HG03280 (cell line): ENCODE measurements at regions not wholly inside any gene's neighbourhood (a gene's known extent, or its start where the extent isn't known, plus 50 kb on each side); places are given as distances from the start of the nearest gene placed in this dataset.

Experiments
- ATAC-seq: cut with Tn5 transposase; IDR thresholded peaks from one replicate; pipeline ENCODE4 v1.9.1; 2021; ENCODE audit warnings: mild to moderate bottlenecking, moderate library complexity; ENCODE audit not compliant: unreplicated experiment

- no peak for ATAC-seq
Measured at GRCh38 chr18:46265196-46266156, 161.3 kb downstream of the HAUS1 start.

DNA sequence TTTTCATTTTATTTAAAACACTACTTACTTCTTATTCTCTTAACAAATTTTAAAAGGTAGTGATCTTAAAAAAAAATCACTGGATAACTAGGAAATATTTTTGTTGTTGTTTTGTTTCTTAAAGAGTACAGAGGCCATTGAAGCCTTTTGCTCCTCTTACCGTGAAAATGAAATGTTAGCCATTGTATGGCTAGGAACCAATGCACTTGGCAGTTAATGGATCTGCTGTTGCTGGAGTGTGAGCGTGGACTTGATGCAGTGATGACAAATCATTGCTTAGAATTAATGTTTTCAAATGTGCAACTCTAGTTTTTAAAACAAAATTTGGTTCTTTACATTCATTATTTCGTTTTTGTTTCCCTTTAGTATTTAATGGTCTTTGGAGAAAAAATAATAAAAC, 162.3 kb downstream of the HAUS1 start:
- ATAC-seq = no peak

DNA sequence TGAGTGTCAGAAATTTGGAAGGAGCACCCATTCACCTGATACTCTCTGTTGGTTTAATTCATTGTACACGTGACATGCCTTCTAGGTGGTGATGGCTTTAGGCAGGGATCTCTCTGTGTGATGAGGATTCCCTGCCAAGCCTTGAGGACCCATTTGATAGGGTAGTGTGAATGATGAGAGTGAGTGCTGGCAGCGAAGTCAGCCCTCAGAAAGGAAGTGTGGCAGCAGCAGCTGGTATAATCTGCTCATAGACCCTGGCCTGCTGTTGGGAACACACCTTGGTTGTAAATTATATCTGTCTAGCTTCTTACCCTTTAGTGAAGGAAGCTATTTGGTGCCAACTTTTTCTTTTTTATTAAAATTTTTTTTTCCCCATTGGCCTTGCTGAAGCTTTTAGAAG, 164.5 kb downstream of the HAUS1 start:
- ATAC-seq = no peak

DNA sequence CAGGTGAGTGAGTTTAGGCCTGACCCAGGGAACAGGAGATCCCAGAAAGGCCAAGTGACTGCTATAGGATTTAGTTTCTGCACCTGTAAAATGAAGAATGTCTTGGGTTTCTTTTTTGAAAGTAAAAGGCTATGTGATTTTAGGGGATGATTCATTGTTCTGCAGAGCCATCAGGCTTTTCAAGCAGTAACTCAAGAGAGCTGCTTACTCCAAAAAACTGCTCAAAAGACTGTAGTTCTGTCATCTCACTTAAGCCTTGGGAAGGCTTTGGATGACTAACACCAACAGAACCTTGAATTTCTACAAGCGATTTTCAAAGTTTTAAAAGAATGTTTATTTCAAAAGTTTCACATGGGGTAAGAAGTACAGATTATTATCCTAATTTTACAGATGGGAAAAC, 165.1 kb downstream of the HAUS1 start:
- no peak for ATAC-seq

DNA sequence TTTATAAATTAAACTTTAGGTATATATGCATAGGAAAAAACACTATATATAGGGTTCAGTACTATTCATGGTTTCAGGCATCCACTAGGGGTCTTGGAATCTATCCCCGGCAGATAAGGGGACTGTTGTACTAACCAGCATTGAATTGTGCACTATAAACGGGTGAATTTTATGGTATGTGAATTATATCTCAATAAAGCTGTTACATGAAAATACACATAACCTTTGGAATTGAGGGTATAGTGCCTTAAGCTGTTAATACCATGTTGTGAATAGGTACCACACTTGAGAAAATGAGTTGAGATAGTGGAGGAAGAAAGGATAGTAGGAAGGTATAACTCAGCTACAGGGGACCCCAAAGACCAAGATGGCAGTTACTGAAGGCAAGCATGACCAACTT, 167.3 kb downstream of the HAUS1 start:
- ATAC-seq = no peak

DNA sequence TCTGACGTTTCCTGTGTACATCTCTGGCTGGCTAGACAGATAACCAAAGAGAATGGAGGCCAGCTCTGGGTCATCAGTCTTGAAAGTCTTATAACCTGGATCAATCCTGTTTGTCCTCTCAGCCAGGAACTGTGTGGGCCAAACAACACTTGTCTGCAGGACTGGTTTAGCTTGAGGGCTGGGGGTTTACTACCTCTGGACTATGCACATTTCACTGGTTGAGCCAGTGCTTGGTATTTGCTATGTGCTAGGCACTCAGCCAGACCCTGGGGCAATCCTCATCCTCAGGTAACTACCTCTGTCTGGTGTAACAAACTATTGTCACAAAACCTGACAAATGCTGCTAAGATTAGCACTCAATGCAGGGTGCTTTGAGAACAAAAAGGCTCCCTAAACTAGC, 169.7 kb downstream of the HAUS1 start:
- no peak for ATAC-seq

DNA sequence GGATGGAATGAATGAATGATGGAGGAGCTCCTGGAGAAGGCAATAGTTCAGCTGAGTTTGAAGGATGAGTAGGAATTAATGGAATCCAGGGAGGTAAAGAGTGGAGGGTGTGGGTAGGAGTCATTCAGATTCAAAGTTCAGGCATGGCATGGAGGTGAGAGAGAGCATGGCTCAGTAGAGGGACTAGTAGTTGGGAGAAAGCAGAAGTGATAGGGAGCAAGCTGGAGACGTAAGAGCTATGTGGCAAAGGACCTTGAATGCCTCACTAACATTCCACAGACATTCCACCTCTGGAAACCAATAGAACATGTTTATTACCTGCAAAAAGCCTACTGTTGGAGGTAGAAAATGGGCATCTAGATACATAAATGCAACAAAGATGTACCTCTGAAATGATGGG, 170.1 kb downstream of the HAUS1 start:
- ATAC-seq = no peak

GRCh38 chr18:46275370-46275769, 171.2 kb downstream of the HAUS1 start:
- no peak for ATAC-seq

DNA sequence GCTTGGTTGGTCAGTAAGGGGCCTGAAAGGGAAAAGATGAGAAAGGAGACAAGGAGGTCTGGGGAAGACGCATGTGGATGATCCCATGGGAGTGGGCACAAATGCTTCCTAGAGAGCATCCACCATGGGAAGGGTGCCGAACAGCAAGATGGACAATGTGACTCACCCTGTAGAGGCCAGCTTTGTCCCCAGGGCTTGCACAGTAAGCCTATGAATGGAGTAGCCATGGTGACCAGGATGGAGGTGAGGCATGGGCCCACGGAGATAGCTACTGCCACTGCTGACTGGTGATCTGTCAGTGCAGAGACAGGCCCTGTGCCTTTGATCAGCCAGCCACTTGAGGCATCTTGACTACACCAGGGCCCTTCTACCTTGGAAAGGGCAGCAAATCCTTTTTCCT, 172.6 kb downstream of the HAUS1 start:
- no peak for ATAC-seq

- ATAC-seq = no peak
Measured at GRCh38 chr18:46278481-46279465, 174.6 kb downstream of the HAUS1 start.

- no peak for ATAC-seq
Measured at GRCh38 chr18:46279673-46280072, 175.5 kb downstream of the HAUS1 start.

- ATAC-seq = peak; percentile 85
Measured at GRCh38 chr18:46281185-46282176, 177.3 kb downstream of the HAUS1 start.

GRCh38 chr18:46282177-46282570, 178.0 kb downstream of the HAUS1 start:
- ATAC-seq = no peak

- no peak for ATAC-seq
Measured at GRCh38 chr18:46282646-46283045, 178.5 kb downstream of the HAUS1 start.

DNA sequence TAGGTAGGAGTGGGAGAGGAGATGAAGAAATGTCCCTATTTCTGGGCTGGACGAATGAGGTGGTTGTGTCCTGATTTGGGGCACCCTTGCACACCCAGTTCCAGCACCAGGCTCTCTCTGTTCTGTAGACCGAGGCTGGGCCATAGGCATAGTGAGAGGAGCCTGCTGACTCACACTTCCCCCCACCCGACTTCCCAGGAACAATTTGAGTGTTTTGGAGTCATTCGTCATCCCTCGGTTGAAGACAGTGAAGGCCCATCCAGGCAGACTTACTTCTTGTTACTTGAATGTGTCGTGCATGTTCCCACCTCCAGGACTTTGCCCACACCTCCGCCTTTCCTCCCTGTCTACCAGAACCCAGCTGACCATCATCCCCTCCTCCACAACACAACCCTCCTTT, 179.1 kb downstream of the HAUS1 start:
- ATAC-seq = no peak

- no peak for ATAC-seq
Measured at GRCh38 chr18:46283895-46284295, 179.7 kb downstream of the HAUS1 start.

DNA sequence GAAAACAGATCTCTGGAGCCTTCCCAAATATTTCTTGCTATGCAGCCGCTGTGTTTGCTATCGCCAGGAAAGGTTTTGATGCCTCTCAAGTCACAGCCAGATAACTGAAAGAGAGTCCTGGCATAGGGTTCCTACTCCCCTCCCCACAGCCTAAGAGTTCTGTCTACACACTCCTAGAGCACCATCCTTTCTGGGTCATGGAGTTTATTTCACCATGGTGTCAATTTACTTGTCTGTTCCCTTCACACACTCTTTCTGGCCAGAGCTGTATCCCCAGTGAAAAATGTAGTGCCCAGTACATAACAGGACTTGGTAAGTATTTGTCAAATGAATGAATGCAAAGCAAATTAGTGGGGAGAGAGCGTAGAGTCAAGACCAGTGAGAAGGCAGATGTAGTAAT, 185.3 kb downstream of the HAUS1 start:
- no peak for ATAC-seq

DNA sequence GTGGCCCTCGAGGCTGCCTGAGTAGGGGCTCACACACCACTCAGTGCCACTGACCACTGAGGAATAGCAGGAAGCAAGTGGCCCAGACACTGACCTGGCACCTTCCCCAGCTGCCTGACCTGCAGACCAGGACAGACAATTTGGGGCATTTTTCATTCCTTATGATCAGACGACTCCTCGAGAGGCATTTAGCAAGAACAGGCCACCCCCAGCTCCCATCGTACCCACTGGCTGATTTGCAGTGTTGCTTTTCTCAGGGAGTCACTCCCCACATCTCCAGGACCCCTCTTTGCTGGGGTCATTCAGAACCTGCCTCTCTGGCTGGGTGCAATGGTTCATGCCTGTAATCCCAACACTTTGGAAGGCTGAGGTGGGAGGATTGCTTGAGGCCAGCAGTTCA, 185.7 kb downstream of the HAUS1 start:
- ATAC-seq = no peak

DNA sequence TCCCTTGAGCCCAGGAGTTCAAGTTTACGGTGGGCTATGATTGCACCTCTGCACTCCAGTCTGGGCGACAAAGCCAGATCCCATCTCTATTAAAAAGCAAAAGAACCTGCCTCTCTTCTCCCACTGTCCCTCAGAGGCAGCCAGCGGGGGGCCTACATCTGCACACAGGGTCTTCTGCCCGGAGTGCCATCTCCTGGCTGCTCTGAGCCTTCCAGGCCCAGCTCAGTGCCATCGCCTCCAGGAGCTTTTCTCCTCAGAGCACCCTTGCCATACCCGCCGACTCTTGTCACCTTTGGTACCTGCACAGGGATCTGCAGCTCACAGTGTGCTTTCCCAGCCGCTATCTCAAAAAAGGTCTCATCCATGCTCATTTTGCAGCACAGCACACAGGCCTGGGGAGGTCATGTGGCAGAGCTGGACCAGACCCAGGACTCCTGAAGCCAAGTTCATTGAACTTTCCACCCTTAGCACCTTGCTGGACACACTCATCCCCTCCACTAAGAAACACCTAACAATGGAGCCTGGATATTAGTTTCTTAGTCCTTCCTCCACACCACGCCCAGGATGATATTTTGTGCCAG, 186.3 kb downstream of the HAUS1 start:
- ATAC-seq = no peak

DNA sequence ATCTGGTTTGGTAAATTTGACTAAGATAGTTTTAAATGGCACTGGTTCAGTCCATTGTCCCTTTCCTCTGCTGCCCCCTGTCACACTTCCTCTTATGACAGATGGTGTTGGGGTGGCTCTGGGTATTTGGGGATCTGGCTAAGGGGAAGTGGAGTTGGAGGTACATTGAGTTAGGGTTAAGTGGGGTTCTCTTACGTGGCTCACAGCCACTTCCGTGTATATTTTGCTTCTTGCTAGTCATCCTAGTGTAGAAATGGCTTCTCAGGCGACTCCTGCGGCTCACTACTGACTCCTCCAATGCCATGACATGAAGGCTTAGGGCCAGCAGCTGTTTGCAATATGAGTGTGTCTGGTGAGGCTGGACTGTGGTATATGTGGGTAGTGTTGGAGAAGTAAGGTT, 187.0 kb downstream of the HAUS1 start:
- ATAC-seq = no peak
